ENCODE measurements at regions not wholly inside any gene's neighbourhood (a gene's known extent, or its start where the extent isn't known, plus 50 kb on each side); places are given as distances from the start of the nearest gene placed in this dataset. TPM values are rescaled to one million over a fixed set of nuclear protein-coding genes. Genes with fewer than 3 reads are reported as not detected.

DNA sequence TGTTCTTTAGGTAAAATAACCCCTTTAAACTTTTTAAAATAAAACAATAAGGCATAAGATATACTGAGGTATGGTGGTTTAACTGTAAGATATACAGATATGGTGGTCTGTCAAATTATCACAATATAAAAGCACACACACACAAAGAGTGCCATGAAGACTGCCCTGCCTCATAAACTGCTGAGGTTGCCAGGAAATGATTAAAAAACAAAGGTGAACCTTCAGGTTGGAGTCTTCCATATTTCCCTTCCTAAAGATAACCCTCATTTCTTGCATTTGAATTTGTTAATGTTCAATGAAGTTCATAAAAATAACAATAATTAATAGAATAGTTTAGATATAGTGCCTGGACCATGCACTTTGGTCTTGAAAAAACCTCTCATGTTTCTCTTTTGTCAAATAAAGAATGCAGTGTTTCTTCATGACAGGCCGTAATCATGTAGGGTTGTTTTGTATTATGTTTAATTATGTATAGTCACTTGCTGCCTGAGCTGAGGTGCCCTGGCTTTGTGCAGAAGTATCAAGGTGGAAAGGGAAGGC is 123.6 kb upstream of the B3GALT2 start:
- Histone ChIP-seq H3K4me3 (ENCODE audit: low read depth, low read length, poor library complexity, severe bottlenecking) (no peak overlapping the region), H3K79me2 (ENCODE audit: insufficient read depth, low read depth, low read length) (no peaks in the 10 kb centered on the region), H4K20me1 (ENCODE audit: insufficient read depth, low read length) (no peaks in the 10 kb centered on the region), H3K4me1 (ENCODE audit: insufficient read depth, low read length, poor library complexity, severe bottlenecking) (no peaks in the 10 kb centered on the region), H3K36me3 (ENCODE audit: insufficient read depth, low read length) (no peaks in the 10 kb centered on the region), H2AFZ (ENCODE audit: low read length) (no peak overlapping the region), H3K9me2 (ENCODE audit: insufficient read depth, low read length) (no peaks in the 10 kb centered on the region), H3K4me2 (ENCODE audit: low read length) (no peak overlapping the region), H3K9me3 (ENCODE audit: low read length) (no peaks in the 10 kb centered on the region), H3K27ac (ENCODE audit: low read depth, low read length, poor library complexity, severe bottlenecking) (no peak overlapping the region)
- TF ChIP-seq CTCF (conservative IDR thresholded peaks at IDR 0.05; ENCODE audit: low read length): no peak
- TF ChIP-seq EZH2phosphoT487 (IDR thresholded peaks at IDR 0.05; ENCODE audit: borderline replicate concordance, low read depth, low read length): no peak
- BruUV-seq (replicated peaks): no TSS peak
- CTCF ChIA-PET (ENCODE audit: unreplicated experiment): no interaction called here
- POLR2A ChIA-PET: no interaction called here
- intact Hi-C loops (cut with micrococcal nuclease; ENCODE audit: unreplicated experiment): no loop called here
- DNase-seq (ENCODE audit: low spot score): no peak

GRCh38 chr1:193308438-193308837 is 122.0 kb upstream of the B3GALT2 start:
- H2AFZ ChIP-seq (ENCODE audit: low read length): no peak overlapping the region
- DNase-seq (ENCODE audit: low spot score): no peak
- H3K4me1 ChIP-seq (ENCODE audit: insufficient read depth, low read length, poor library complexity, severe bottlenecking): no peaks in the 10 kb centered on the region
- intact Hi-C loops (cut with micrococcal nuclease; ENCODE audit: unreplicated experiment): no loop called here
- BruUV-seq (replicated peaks): no TSS peak
- no peaks in the 10 kb centered on the region for H3K36me3 ChIP-seq (ENCODE audit: insufficient read depth, low read length)
- no peaks in the 10 kb centered on the region for H4K20me1 ChIP-seq (ENCODE audit: insufficient read depth, low read length)
- TF ChIP-seq CTCF (conservative IDR thresholded peaks at IDR 0.05; ENCODE audit: low read length): no peak
- TF ChIP-seq EZH2phosphoT487 (IDR thresholded peaks at IDR 0.05; ENCODE audit: borderline replicate concordance, low read depth, low read length): no peak
- ChIA-PET CTCF (ENCODE audit: unreplicated experiment) (no interaction called here), POLR2A (interaction anchor here (0.7 to 1.5 kb wide), 3 partner anchors 13 to 170 kb away, joined by 3 read pairs; no protein-coding TSS in a partner anchor)
- H3K79me2 ChIP-seq (ENCODE audit: insufficient read depth, low read depth, low read length): no peaks in the 10 kb centered on the region
- H3K27ac ChIP-seq (ENCODE audit: low read depth, low read length, poor library complexity, severe bottlenecking): no peak overlapping the region
- no peaks in the 10 kb centered on the region for H3K9me3 ChIP-seq (ENCODE audit: low read length)
- no peak overlapping the region for H3K4me2 ChIP-seq (ENCODE audit: low read length)
- no peak overlapping the region for H3K4me3 ChIP-seq (ENCODE audit: low read depth, low read length, poor library complexity, severe bottlenecking)
- H3K9me2 ChIP-seq (ENCODE audit: insufficient read depth, low read length): no peaks in the 10 kb centered on the region

- TF ChIP-seq EZH2phosphoT487 (IDR thresholded peaks at IDR 0.05; ENCODE audit: borderline replicate concordance, low read depth, low read length) (no peak), CTCF (conservative IDR thresholded peaks at IDR 0.05; ENCODE audit: low read length) (no peak)
- no peak overlapping the region for H3K4me3 ChIP-seq (ENCODE audit: low read depth, low read length, poor library complexity, severe bottlenecking)
- H3K79me2 ChIP-seq (ENCODE audit: insufficient read depth, low read depth, low read length): no peaks in the 10 kb centered on the region
- no peak overlapping the region for H2AFZ ChIP-seq (ENCODE audit: low read length)
- ChIA-PET CTCF (ENCODE audit: unreplicated experiment) (no interaction called here), POLR2A (no interaction called here)
- H3K9me3 ChIP-seq (ENCODE audit: low read length): no peaks in the 10 kb centered on the region
- DNase-seq (ENCODE audit: low spot score): no peak
- intact Hi-C loops (cut with micrococcal nuclease; ENCODE audit: unreplicated experiment): no loop called here
- H3K9me2 ChIP-seq (ENCODE audit: insufficient read depth, low read length): no peaks in the 10 kb centered on the region
- no peaks in the 10 kb centered on the region for H3K4me1 ChIP-seq (ENCODE audit: insufficient read depth, low read length, poor library complexity, severe bottlenecking)
- no TSS peak for BruUV-seq (replicated peaks)
- no peaks in the 10 kb centered on the region for H3K36me3 ChIP-seq (ENCODE audit: insufficient read depth, low read length)
- no peak overlapping the region for H3K4me2 ChIP-seq (ENCODE audit: low read length)
- H4K20me1 ChIP-seq (ENCODE audit: insufficient read depth, low read length): no peaks in the 10 kb centered on the region
- no peak overlapping the region for H3K27ac ChIP-seq (ENCODE audit: low read depth, low read length, poor library complexity, severe bottlenecking)
Observed at GRCh38 chr1:193306430-193306829, 120.0 kb upstream of the B3GALT2 start.

Small RNAs in the stretch of these regions (small RNA-seq; reads per million reads assigned to genes)
- gene RNU6-983P: not detected
